GM18858 (cell line): ENCODE measurements at regions not wholly inside any gene's neighbourhood (a gene's known extent, or its start where the extent isn't known, plus 50 kb on each side); places are given as distances from the start of the nearest gene placed in this dataset.

Experiments used
- ATAC-seq: cut with Tn5 transposase; IDR thresholded peaks from one replicate; pipeline ENCODE4 v1.9.1; 2021; ENCODE audit not compliant: unreplicated experiment

GRCh38 chr9:78491402-78491801, 194.5 kb downstream of the PSAT1 start:
- no peak for ATAC-seq

GRCh38 chr9:78493166-78493742, 196.3 kb downstream of the PSAT1 start:
- ATAC-seq, result no peak

- ATAC-seq, result no peak
These were observed 205.6 kb downstream of the PSAT1 start for GRCh38 chr9:78502566-78502965.

- ATAC-seq, result no peak
These were observed 208.6 kb downstream of the PSAT1 start for GRCh38 chr9:78505546-78505945.

- ATAC-seq, result no peak
These were observed 210.1 kb downstream of the PSAT1 start for GRCh38 chr9:78507037-78507436.

GRCh38 chr9:78510035-78510434, 213.1 kb downstream of the PSAT1 start:
- no peak for ATAC-seq

GRCh38 chr9:78515108-78515507, 218.2 kb downstream of the PSAT1 start:
- no peak for ATAC-seq

- no peak for ATAC-seq
These were observed 222.9 kb downstream of the PSAT1 start for GRCh38 chr9:78519786-78520185.

- ATAC-seq, result no peak
These were observed 224.8 kb downstream of the PSAT1 start for GRCh38 chr9:78521680-78522079.

- ATAC-seq, result no peak
These were observed 229.1 kb downstream of the PSAT1 start for GRCh38 chr9:78525986-78526560.

GRCh38 chr9:78533500-78533899, 236.6 kb downstream of the PSAT1 start:
- no peak for ATAC-seq

GRCh38 chr9:78539188-78539587, 242.3 kb downstream of the PSAT1 start:
- no peak for ATAC-seq

GRCh38 chr9:78539904-78540303, 243.0 kb downstream of the PSAT1 start:
- ATAC-seq, result no peak

GRCh38 chr9:78541868-78542443, 245.0 kb downstream of the PSAT1 start:
- no peak for ATAC-seq

- no peak for ATAC-seq
These were observed 245.7 kb downstream of the PSAT1 start for GRCh38 chr9:78542491-78543181.

- no peak for ATAC-seq
These were observed 246.4 kb downstream of the PSAT1 start for GRCh38 chr9:78543353-78543752.

GRCh38 chr9:78544230-78544629, 247.3 kb downstream of the PSAT1 start:
- ATAC-seq, result no peak

- ATAC-seq, result no peak
These were observed 250.9 kb downstream of the PSAT1 start for GRCh38 chr9:78547831-78548230.

- no peak for ATAC-seq
These were observed 251.7 kb downstream of the PSAT1 start for GRCh38 chr9:78548670-78549069.

GRCh38 chr9:78549711-78550110, 252.8 kb downstream of the PSAT1 start:
- no peak for ATAC-seq

GRCh38 chr9:78552802-78553201, 255.9 kb downstream of the PSAT1 start:
- no peak for ATAC-seq

- ATAC-seq, result no peak
These were observed 260.6 kb downstream of the PSAT1 start for GRCh38 chr9:78557540-78557939.
